ENCODE measurements at regions not wholly inside any gene's neighbourhood (a gene's known extent, or its start where the extent isn't known, plus 50 kb on each side); places are given as distances from the start of the nearest gene placed in this dataset.

GRCh38 chr3:10561946-10562560, 56.7 kb upstream of the ATP2B2 start:
- TF ChIP-seq ZFP3 (CRISPR knock-in tag; IDR thresholded peaks at IDR 0.05) (no peak), ZNF565 (CRISPR knock-in tag; conservative IDR thresholded peaks at IDR 0.05; ENCODE audit: low read depth) (no peak), ISL1 (CRISPR knock-in tag; IDR thresholded peaks at IDR 0.05) (no peak), ZNF70 (CRISPR knock-in tag; IDR thresholded peaks at IDR 0.05) (no peak), ARNTL (CRISPR knock-in tag; IDR thresholded peaks at IDR 0.05; ENCODE audit: borderline replicate concordance, low read depth) (no peak), PATZ1 (CRISPR knock-in tag; IDR thresholded peaks at IDR 0.05; ENCODE audit: borderline replicate concordance) (no peak), ESRRG (CRISPR knock-in tag; IDR thresholded peaks at IDR 0.05) (no peak)
- TF ChIP-seq, protein P1, sequence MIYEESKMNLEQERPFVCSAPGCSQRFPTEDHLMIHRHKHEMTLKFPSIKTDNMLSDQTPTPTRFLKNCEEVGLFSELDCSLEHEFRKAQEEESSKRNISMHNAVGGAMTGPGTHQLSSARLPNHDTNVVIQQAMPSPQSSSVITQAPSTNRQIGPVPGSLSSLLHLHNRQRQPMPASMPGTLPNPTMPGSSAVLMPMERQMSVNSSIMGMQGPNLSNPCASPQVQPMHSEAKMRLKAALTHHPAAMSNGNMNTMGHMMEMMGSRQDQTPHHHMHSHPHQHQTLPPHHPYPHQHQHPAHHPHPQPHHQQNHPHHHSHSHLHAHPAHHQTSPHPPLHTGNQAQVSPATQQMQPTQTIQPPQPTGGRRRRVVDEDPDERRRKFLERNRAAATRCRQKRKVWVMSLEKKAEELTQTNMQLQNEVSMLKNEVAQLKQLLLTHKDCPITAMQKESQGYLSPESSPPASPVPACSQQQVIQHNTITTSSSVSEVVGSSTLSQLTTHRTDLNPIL (CRISPR knock-in tag; IDR thresholded peaks at IDR 0.05; ENCODE audit: low read depth) = no peak
- TF ChIP-seq, protein P2, sequence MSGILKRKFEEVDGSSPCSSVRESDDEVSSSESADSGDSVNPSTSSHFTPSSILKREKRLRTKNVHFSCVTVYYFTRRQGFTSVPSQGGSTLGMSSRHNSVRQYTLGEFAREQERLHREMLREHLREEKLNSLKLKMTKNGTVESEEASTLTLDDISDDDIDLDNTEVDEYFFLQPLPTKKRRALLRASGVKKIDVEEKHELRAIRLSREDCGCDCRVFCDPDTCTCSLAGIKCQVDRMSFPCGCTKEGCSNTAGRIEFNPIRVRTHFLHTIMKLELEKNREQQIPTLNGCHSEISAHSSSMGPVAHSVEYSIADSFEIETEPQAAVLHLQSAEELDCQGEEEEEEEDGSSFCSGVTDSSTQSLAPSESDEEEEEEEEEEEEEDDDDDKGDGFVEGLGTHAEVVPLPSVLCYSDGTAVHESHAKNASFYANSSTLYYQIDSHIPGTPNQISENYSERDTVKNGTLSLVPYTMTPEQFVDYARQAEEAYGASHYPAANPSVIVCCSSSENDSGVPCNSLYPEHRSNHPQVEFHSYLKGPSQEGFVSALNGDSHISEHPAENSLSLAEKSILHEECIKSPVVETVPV (CRISPR knock-in tag; IDR thresholded peaks at IDR 0.05) = no peak
- ATAC-seq = no peak

DNA sequence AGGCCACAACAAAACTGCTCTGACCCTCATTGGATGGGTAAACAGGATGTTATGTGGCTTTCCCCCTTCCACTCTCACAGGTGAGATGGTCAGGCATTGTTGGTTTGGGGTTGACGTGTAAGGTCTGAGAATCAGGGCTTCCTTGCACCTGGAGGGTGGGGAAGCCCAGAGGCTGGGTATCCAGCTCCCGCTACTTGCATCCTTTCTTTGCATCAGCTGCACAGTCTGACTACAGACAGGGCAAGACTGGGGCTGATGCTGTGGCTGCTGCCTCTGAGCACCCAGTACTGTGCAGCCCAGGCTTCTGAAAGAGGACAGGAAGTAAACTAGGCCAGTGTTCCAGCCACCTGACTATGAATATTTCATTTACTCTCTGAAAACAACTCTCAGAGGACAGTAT, 58.0 kb upstream of the ATP2B2 start:
- ATAC-seq = no peak
- no peak for TF ChIP-seq ZNF8 (CRISPR knock-in tag; IDR thresholded peaks at IDR 0.05)

DNA sequence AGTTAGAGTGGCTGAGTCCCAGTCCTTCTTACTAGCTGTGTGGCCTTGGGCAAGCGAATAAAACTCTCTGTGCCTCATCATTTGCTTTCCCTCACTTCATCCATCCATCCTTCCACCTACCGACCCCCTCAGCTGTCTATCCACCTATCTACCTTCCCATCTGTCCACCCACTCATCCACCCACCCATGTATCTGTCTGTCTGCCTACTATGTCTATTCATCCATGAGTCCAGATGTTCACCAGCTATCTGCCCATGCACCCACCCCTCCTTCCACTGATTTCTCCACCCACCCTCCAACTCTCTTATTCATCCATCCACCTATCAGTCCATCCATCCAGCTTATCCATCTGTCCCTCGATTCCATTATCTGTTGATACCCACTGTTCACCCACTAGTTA, 60.4 kb upstream of the ATP2B2 start:
- ATAC-seq = no peak
- no peak for TF ChIP-seq ZNF8 (CRISPR knock-in tag; IDR thresholded peaks at IDR 0.05)
- no peak for TF ChIP-seq PPARA (CRISPR knock-in tag; IDR thresholded peaks at IDR 0.05; ENCODE audit: borderline replicate concordance)
- TF ChIP-seq ZNF70 (CRISPR knock-in tag; IDR thresholded peaks at IDR 0.05) = no peak
- TF ChIP-seq POU6F1 (CRISPR knock-in tag; IDR thresholded peaks at IDR 0.05; ENCODE audit: borderline replicate concordance, low read depth) = no peak
- TF ChIP-seq ZFP30 (CRISPR knock-in tag; IDR thresholded peaks at IDR 0.05) = no peak
- no peak for TF ChIP-seq TCF4 (CRISPR knock-in tag; IDR thresholded peaks at IDR 0.05; ENCODE audit: borderline replicate concordance)
- no peak for TF ChIP-seq GLIS3 (CRISPR knock-in tag; IDR thresholded peaks at IDR 0.05)
- TF ChIP-seq PATZ1 (CRISPR knock-in tag; IDR thresholded peaks at IDR 0.05; ENCODE audit: borderline replicate concordance) = no peak
- TF ChIP-seq SNAI2 (CRISPR knock-in tag; IDR thresholded peaks at IDR 0.05) = no peak
- no peak for TF ChIP-seq OSR1 (CRISPR knock-in tag; IDR thresholded peaks at IDR 0.05)
- TF ChIP-seq CSDC2 (CRISPR knock-in tag; IDR thresholded peaks at IDR 0.05) = no peak
- no peak for TF ChIP-seq TOX (CRISPR knock-in tag; IDR thresholded peaks at IDR 0.05; ENCODE audit: borderline replicate concordance)
- TF ChIP-seq ESRRG (CRISPR knock-in tag; IDR thresholded peaks at IDR 0.05) = no peak
- no peak for TF ChIP-seq ISL1 (CRISPR knock-in tag; IDR thresholded peaks at IDR 0.05)
- TF ChIP-seq RARB (CRISPR knock-in tag; IDR thresholded peaks at IDR 0.05) = no peak
- no peak for TF ChIP-seq ARNTL (CRISPR knock-in tag; IDR thresholded peaks at IDR 0.05; ENCODE audit: borderline replicate concordance, low read depth)
- TF ChIP-seq ZFP3 (CRISPR knock-in tag; IDR thresholded peaks at IDR 0.05) = no peak

DNA sequence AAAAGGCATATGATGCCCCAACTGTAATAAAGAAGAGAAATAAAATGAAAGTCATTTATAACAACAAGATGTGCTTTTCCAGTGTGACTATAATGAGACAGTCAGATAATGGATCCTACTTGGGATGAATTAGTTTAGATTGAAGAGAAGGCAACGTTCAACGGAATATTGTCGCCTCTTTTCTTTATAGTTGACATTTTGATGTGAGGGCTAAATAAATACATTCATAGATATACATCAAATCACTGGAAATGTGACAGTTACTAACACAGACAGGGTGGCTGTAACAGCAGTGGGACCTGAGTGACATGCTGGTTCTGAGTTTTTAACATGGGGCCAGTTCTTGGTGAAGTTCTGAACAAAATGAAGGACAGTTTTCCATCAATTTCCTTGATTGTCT, 61.1 kb upstream of the ATP2B2 start:
- TF ChIP-seq TCF4 (CRISPR knock-in tag; IDR thresholded peaks at IDR 0.05; ENCODE audit: borderline replicate concordance) (no peak), POU6F1 (CRISPR knock-in tag; IDR thresholded peaks at IDR 0.05; ENCODE audit: borderline replicate concordance, low read depth) (no peak)
- ATAC-seq = no peak
